LNCAP (cell line): ENCODE measurements at regions not wholly inside any gene's neighbourhood (a gene's known extent, or its start where the extent isn't known, plus 50 kb on each side); places are given as distances from the start of the nearest gene placed in this dataset.

Source experiments
- CTCF ChIP-seq: fragments of 450-650 bp; IDR thresholded peaks from 2 replicates; pipeline ENCODE4 v1.5.1; 2017; ENCODE audit warnings: mild to moderate bottlenecking

GRCh38 chr6:105500693-105501092, 97.8 kb upstream of the PREP start:
- TF ChIP-seq CTCF, result no peak

- TF ChIP-seq CTCF, result no peak
These were observed 97.0 kb upstream of the PREP start for GRCh38 chr6:105499931-105500330.

- no peak for TF ChIP-seq CTCF
These were observed 96.4 kb upstream of the PREP start for GRCh38 chr6:105499136-105499870.

- TF ChIP-seq CTCF, result no peak
These were observed 94.7 kb upstream of the PREP start for GRCh38 chr6:105497549-105497948.

- TF ChIP-seq CTCF, result no peak
These were observed 92.6 kb upstream of the PREP start for GRCh38 chr6:105495515-105495914.

- no peak for TF ChIP-seq CTCF
These were observed 91.8 kb upstream of the PREP start for GRCh38 chr6:105494688-105495087.

- no peak for TF ChIP-seq CTCF
These were observed 90.9 kb upstream of the PREP start for GRCh38 chr6:105493736-105494135.
